Esophagus muscularis mucosa (tissue), 4 donors: ENCODE measurements at regions not wholly inside any gene's neighbourhood (a gene's known extent, or its start where the extent isn't known, plus 50 kb on each side); places are given as distances from the start of the nearest gene placed in this dataset.

ENCODE experiments used
- EP300 ChIP-seq: sonication (generic); formaldehyde crosslinking; IDR thresholded peaks from one replicate; pipeline ENCODE4 v1.6.1; 2017; ENCODE audit warnings: antibody characterized with exemption
- POLR2A ChIP-seq: fragments of 450-650 bp; IDR thresholded peaks from one replicate; pipeline ENCODE4 v1.6.1; 2017; ENCODE audit warnings: antibody characterized with exemption, moderate library complexity, mild to moderate bottlenecking, low read depth
- POLR2AphosphoS5 ChIP-seq, 2 donors: sonication (generic); formaldehyde crosslinking; IDR thresholded peaks; one replicate each; pipeline ENCODE4 v1.6.1; 2017; ENCODE audit warnings: antibody characterized with exemption in 2 of 2
- TF ChIP-seq, protein P1 (sequence below), 3 experiments: fragments of 200-600 bp in 2 of 3; fragments of 450-650 bp in 1 of 3; sonication (generic) in 2 of 3; IDR thresholded peaks; one replicate each; pipeline ENCODE4 v1.5.1; 2017 to 2019; ENCODE audit warnings: antibody characterized with exemption in 3 of 3, mild to moderate bottlenecking in 2 of 3, moderate library complexity in 1 of 3

DNA sequence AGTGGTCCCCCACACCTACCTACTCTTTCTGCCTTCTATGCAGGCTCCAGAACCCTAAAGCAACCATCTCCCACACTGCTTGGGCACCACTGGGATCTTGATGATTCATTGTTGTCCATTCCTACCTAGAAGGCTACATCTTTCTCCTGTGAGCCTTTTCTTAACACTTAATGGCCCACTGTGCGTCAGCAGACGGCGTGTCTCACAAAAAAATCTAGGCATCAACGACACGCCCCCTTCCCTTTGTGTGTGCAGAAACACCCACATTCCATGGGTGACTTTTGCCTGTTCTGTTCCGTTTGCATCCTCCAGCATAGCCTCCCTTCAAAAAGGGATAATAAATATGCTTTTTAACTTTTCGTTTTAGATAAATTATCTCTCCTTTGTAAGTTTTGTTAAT lies 99.7 kb upstream of the CYRIA start:
- TF ChIP-seq, protein P1, sequence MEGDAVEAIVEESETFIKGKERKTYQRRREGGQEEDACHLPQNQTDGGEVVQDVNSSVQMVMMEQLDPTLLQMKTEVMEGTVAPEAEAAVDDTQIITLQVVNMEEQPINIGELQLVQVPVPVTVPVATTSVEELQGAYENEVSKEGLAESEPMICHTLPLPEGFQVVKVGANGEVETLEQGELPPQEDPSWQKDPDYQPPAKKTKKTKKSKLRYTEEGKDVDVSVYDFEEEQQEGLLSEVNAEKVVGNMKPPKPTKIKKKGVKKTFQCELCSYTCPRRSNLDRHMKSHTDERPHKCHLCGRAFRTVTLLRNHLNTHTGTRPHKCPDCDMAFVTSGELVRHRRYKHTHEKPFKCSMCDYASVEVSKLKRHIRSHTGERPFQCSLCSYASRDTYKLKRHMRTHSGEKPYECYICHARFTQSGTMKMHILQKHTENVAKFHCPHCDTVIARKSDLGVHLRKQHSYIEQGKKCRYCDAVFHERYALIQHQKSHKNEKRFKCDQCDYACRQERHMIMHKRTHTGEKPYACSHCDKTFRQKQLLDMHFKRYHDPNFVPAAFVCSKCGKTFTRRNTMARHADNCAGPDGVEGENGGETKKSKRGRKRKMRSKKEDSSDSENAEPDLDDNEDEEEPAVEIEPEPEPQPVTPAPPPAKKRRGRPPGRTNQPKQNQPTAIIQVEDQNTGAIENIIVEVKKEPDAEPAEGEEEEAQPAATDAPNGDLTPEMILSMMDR (IDR thresholded peaks at IDR 0.05) = no peak
- TF ChIP-seq POLR2AphosphoS5 (IDR thresholded peaks at IDR 0.05) = no peak
- no peak for TF ChIP-seq POLR2A
- no peak for TF ChIP-seq EP300
